ENCODE measurements at regions not wholly inside any gene's neighbourhood (a gene's known extent, or its start where the extent isn't known, plus 50 kb on each side); places are given as distances from the start of the nearest gene placed in this dataset.

DNA sequence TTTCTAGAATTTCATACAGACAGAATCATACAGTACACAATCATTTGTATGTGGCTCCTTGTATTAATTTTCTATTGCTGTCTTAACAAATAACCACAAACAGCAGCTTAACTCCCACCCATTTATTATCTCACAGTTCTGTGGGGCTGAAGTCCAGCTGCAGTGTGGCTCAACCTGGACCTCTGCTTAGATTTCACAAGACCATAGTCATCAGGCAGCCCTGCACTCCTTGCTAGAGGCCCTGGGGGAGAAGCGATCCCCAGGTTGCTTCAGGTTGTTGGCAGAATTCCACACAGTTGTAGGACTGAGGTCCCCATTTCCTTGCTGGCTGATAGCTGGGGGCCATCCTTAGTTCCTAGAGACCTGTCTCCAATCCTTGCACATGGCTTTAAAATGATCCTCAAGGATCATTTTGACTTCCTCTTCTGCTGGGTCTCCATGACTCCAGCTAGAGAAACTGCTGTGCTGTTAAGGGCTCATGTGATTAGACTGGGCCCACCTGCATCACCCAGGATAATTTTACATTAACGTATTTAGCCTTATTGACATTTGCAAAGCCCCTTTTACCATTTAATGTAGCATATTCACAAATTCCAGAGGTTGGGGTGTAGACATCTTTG lies 60.9 kb upstream of the SMAD1 start:
- DNase-seq (ENCODE audit: low read depth, low spot score): no peak
- Histone ChIP-seq H3K27me3 (replicated peaks in 1 of 2; ENCODE audit: control insufficient read depth in 2 of 2, insufficient read depth in 2 of 2, low read length in 1 of 2) (no peaks in the 10 kb centered on the region), H3K27ac (ENCODE audit: control insufficient read depth, insufficient read depth) (no peak overlapping the region), H3K36me3 (ENCODE audit: control insufficient read depth in 2 of 2, insufficient read depth in 2 of 2, low read length in 1 of 2) (no peaks in the 10 kb centered on the region), H3K9ac (ENCODE audit: control insufficient read depth, insufficient read depth, low read length) (no peak overlapping the region), H3K4me2 (ENCODE audit: control insufficient read depth, insufficient read depth) (no peak overlapping the region), H3K79me2 (ENCODE audit: control insufficient read depth, insufficient read depth, low read length) (no peaks in the 10 kb centered on the region), H4K20me1 (ENCODE audit: control insufficient read depth, insufficient read depth) (no peaks in the 10 kb centered on the region), H3K4me1 (ENCODE audit: control insufficient read depth, insufficient read depth, low read length) (no peaks in the 10 kb centered on the region), H3K4me3 (no peak overlapping the region), H2AFZ (ENCODE audit: control insufficient read depth, low read depth, low read length) (no peak overlapping the region), H3K9me3 (replicated peaks; ENCODE audit: control insufficient read depth, insufficient read depth, low read length) (no peaks in the 10 kb centered on the region; the same call in 1 of the 3 replicates)
- WGBS (ENCODE audit: insufficient coverage, insufficient replicate concordance, low lambda C conversion rate, missing lambda C conversion rate): 47% methylated on average over 2 of the region's 2 CpGs
- intact Hi-C loops (cut with micrococcal nuclease; ENCODE audit: unreplicated experiment) (no loop called here), in situ Hi-C loops (cut with MboI) (no loop called here)
- SMC1A ChIA-PET (ENCODE audit: uncharacterized antibody, unreplicated experiment): interaction anchor here (1.3 kb wide), 1 partner anchor 137 kb away, joined by 3 read pairs; no protein-coding TSS in a partner anchor
- TF ChIP-seq CHD4 (IDR thresholded peaks at IDR 0.05): no peak
- TF ChIP-seq SIN3A (IDR thresholded peaks at IDR 0.05; ENCODE audit: low read depth, low read length): no peak
- no peak for TF ChIP-seq MYC (IDR thresholded peaks at IDR 0.05; ENCODE audit: insufficient read depth, insufficient read length, insufficient replicate concordance, low read length, severe bottlenecking)
- TF ChIP-seq HCFC1 (IDR thresholded peaks at IDR 0.05; ENCODE audit: low read length): no peak
- no peak for TF ChIP-seq NBN (IDR thresholded peaks at IDR 0.05)
- TF ChIP-seq, protein P1, sequence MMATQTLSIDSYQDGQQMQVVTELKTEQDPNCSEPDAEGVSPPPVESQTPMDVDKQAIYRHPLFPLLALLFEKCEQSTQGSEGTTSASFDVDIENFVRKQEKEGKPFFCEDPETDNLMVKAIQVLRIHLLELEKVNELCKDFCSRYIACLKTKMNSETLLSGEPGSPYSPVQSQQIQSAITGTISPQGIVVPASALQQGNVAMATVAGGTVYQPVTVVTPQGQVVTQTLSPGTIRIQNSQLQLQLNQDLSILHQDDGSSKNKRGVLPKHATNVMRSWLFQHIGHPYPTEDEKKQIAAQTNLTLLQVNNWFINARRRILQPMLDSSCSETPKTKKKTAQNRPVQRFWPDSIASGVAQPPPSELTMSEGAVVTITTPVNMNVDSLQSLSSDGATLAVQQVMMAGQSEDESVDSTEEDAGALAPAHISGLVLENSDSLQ (IDR thresholded peaks at IDR 0.05): no peak
- no TSS peak for BruUV-seq (replicated peaks)
- RAD21 ChIA-PET (ENCODE audit: unreplicated experiment): no interaction called here
- CTCF ChIA-PET: no interaction called here
- POLR2A ChIA-PET: no interaction called here
- ATAC-seq: no peak
- no peak for FAIRE-seq

DNA sequence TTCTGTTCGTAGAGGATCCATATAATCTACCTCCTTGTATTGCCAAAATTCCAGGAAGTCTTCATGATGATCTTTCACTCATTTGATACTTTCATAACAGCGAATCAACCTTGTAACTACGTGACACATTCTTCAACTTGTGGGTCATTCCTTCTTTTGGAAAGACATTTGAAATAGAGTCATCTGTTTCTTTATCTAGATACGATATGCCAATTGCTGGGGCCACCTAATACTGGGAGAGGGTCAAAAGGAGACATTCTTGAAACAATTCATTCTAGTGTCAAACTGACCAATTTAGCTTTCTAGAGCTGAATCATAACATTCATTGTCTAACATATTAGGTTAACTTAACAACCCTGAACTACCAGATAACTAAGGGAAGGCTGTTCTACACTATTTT lies 62.9 kb upstream of the SMAD1 start:
- no peak for TF ChIP-seq YBX1 (IDR thresholded peaks at IDR 0.05)
- TF ChIP-seq MEF2B (IDR thresholded peaks at IDR 0.05; ENCODE audit: partially characterized antibody, poor library complexity, severe bottlenecking): no peak
- no peak for TF ChIP-seq IRF4 (IDR thresholded peaks at IDR 0.05; ENCODE audit: low read depth, low read length)
- no peak for TF ChIP-seq SP1 (IDR thresholded peaks at IDR 0.05; ENCODE audit: low read depth, low read length)
- no peak for TF ChIP-seq CHD4 (IDR thresholded peaks at IDR 0.05)
- TF ChIP-seq ZNF384 (IDR thresholded peaks at IDR 0.05; ENCODE audit: borderline replicate concordance, low read depth, low read length): no peak
- no peak for TF ChIP-seq ZNF24 (IDR thresholded peaks at IDR 0.05)
- TF ChIP-seq EGR1 (IDR thresholded peaks at IDR 0.05; ENCODE audit: borderline replicate concordance in 1 of 2, low read depth in 2 of 2, low read length in 2 of 2): no peak
- TF ChIP-seq, protein P2, sequence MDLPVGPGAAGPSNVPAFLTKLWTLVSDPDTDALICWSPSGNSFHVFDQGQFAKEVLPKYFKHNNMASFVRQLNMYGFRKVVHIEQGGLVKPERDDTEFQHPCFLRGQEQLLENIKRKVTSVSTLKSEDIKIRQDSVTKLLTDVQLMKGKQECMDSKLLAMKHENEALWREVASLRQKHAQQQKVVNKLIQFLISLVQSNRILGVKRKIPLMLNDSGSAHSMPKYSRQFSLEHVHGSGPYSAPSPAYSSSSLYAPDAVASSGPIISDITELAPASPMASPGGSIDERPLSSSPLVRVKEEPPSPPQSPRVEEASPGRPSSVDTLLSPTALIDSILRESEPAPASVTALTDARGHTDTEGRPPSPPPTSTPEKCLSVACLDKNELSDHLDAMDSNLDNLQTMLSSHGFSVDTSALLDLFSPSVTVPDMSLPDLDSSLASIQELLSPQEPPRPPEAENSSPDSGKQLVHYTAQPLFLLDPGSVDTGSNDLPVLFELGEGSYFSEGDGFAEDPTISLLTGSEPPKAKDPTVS (IDR thresholded peaks at IDR 0.05; ENCODE audit: low read depth, low read length): no peak
- Histone ChIP-seq H3K9ac (ENCODE audit: control insufficient read depth, insufficient read depth, low read length) (no peak overlapping the region), H4K20me1 (ENCODE audit: control insufficient read depth, insufficient read depth) (no peaks in the 10 kb centered on the region), H3K79me2 (ENCODE audit: control insufficient read depth, insufficient read depth, low read length) (no peaks in the 10 kb centered on the region), H3K4me3 (no peak overlapping the region), H3K4me1 (ENCODE audit: control insufficient read depth, insufficient read depth, low read length) (no peaks in the 10 kb centered on the region), H3K36me3 (ENCODE audit: control insufficient read depth in 2 of 2, insufficient read depth in 2 of 2, low read length in 1 of 2) (no peaks in the 10 kb centered on the region), H3K4me2 (ENCODE audit: control insufficient read depth, insufficient read depth) (no peak overlapping the region), H2AFZ (ENCODE audit: control insufficient read depth, low read depth, low read length) (no peak overlapping the region), H3K27ac (ENCODE audit: control insufficient read depth, insufficient read depth) (no peak overlapping the region), H3K27me3 (replicated peaks in 1 of 2; ENCODE audit: control insufficient read depth in 2 of 2, insufficient read depth in 2 of 2, low read length in 1 of 2) (no peaks in the 10 kb centered on the region), H3K9me3 (replicated peaks; ENCODE audit: control insufficient read depth, insufficient read depth, low read length) (no peaks in the 10 kb centered on the region; the same call in 1 of the 3 replicates)
- ATAC-seq (no peak), DNase-seq (ENCODE audit: low read depth, low spot score) (no peak), FAIRE-seq (no peak)
- intact Hi-C loops (cut with micrococcal nuclease; ENCODE audit: unreplicated experiment): no loop called here
- ChIA-PET RAD21 (ENCODE audit: unreplicated experiment) (no interaction called here), CTCF (no interaction called here), POLR2A (no interaction called here), SMC1A (ENCODE audit: uncharacterized antibody, unreplicated experiment) (interaction anchor here (1.2 kb wide), 1 partner anchor 176 kb away, joined by 3 read pairs; no protein-coding TSS in a partner anchor)
- 0% methylated on average over 4 of the region's 4 CpGs for WGBS (ENCODE audit: insufficient coverage, insufficient replicate concordance, low lambda C conversion rate, missing lambda C conversion rate)
- in situ Hi-C loops (cut with MboI): no loop called here
- no TSS peak for BruUV-seq (replicated peaks)

Data from GM12878 (cell line).